ENCODE measurements at regions not wholly inside any gene's neighbourhood (a gene's known extent, or its start where the extent isn't known, plus 50 kb on each side); places are given as distances from the start of the nearest gene placed in this dataset.

DNA sequence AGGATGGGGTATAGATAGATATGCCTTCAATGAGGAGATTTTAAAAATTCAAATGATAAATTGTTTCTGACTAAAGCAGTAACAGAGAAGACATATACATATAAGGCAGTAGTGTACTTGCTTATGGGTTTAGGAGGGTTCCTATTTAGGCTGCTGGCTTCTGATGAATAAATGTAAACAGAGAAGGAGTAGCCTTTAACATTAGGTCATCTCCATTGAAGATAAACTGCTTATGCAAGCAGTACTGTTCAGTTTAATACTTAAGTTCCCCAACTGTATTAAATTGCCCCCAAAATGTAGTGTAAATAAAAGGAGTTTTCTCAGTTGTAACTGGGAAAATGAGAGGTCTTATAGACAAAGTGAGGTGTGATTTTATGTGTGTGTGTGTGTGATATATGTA, 217.7 kb upstream of the TMEFF2 start:
- Histone ChIP-seq H3K79me2 (ENCODE audit: insufficient read depth) (no peaks in the 10 kb centered on the region), H4K20me1 (ENCODE audit: insufficient read depth) (no peaks in the 10 kb centered on the region), H3F3A (replicated peaks; ENCODE audit: insufficient read depth) (no peaks in the 10 kb centered on the region), H3K4me3 (ENCODE audit: low read depth in 2 of 2, low read length in 1 of 2) (no peak overlapping the region), H2AFZ (ENCODE audit: low read depth) (no peak overlapping the region), H3K4me1 (ENCODE audit: control insufficient read depth in 1 of 2, insufficient read depth in 2 of 2, low read depth in 1 of 2, low read length in 1 of 2) (no peaks in the 10 kb centered on the region; a peak in 1 of 4 replicates), H3K4me2 (no peak overlapping the region), H3K36me3 (replicated peaks in 1 of 2; ENCODE audit: control insufficient read depth in 1 of 2, insufficient read depth in 2 of 2, low read length in 1 of 2) (no peaks in the 10 kb centered on the region), H3K9me3 (no peaks in the 10 kb centered on the region), H3K9ac (no peak overlapping the region), H3K9me2 (no peaks in the 10 kb centered on the region), H3K27ac (ENCODE audit: low read depth in 2 of 2, low read length in 1 of 2) (no peak overlapping the region), H3K27me3 (ENCODE audit: insufficient read depth) (no peaks in the 10 kb centered on the region)
- CTCF ChIA-PET = no interaction called here
- TF ChIP-seq RAD21 (IDR thresholded peaks at IDR 0.05; ENCODE audit: low read length) (no peak), SMC3 (IDR thresholded peaks at IDR 0.05; ENCODE audit: low read depth, low read length) (no peak), RFX5 (IDR thresholded peaks at IDR 0.05; ENCODE audit: low read length) (no peak), JUND (IDR thresholded peaks at IDR 0.05) (no peak), POLR2AphosphoS5 (IDR thresholded peaks at IDR 0.05; ENCODE audit: low read depth, low read length) (no peak)
- POLR2A ChIA-PET = no interaction called here
- no peak for DNase-seq

DNA sequence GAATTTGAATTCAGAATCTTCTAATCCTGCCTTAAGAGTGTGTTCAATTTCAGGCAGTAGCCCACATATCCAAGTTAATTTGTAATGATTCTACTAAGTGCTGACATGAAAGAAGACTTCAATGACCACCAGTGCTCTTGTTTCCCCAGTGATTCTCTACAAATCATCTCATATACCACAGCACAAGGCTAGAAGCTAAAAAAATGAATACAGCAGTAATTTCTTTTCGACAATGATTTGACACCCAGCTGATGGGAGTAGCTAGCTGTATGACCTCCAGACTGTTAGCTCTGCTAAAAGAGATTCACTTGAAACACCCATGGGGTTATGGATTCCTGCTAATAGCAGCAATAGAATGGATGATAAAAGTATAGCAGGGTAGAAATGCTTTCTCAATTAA, 217.0 kb upstream of the TMEFF2 start:
- 47% methylated on average over 1 of the region's 1 CpG for WGBS (ENCODE audit: low lambda C conversion rate)
- DNase-seq = no peak
- no peaks in the 10 kb centered on the region for H3K79me2 ChIP-seq (ENCODE audit: insufficient read depth)
- no peaks in the 10 kb centered on the region for H3K27me3 ChIP-seq (ENCODE audit: insufficient read depth)
- POLR2A ChIA-PET = no interaction called here
- H3F3A ChIP-seq (replicated peaks; ENCODE audit: insufficient read depth) = no peaks in the 10 kb centered on the region
- H4K20me1 ChIP-seq (ENCODE audit: insufficient read depth) = no peaks in the 10 kb centered on the region
- no peaks in the 10 kb centered on the region for H3K36me3 ChIP-seq (replicated peaks in 1 of 2; ENCODE audit: control insufficient read depth in 1 of 2, insufficient read depth in 2 of 2, low read length in 1 of 2)
- CTCF ChIA-PET = no interaction called here
- H3K9me2 ChIP-seq = no peaks in the 10 kb centered on the region
- no peak overlapping the region for H3K4me2 ChIP-seq
- no peak overlapping the region for H2AFZ ChIP-seq (ENCODE audit: low read depth)
- H3K4me1 ChIP-seq (ENCODE audit: control insufficient read depth in 1 of 2, insufficient read depth in 2 of 2, low read depth in 1 of 2, low read length in 1 of 2) = no peaks in the 10 kb centered on the region; a peak in 2 of 4 replicates
- no peak overlapping the region for H3K9ac ChIP-seq
- H3K4me3 ChIP-seq (ENCODE audit: low read depth in 2 of 2, low read length in 1 of 2) = no peak overlapping the region
- H3K9me3 ChIP-seq = no peaks in the 10 kb centered on the region
- TF ChIP-seq SMC3 (IDR thresholded peaks at IDR 0.05; ENCODE audit: low read depth, low read length) (no peak), RCOR1 (IDR thresholded peaks at IDR 0.05; ENCODE audit: low read length) (no peak)
- no peak overlapping the region for H3K27ac ChIP-seq (ENCODE audit: low read depth in 2 of 2, low read length in 1 of 2)

GRCh38 chr2:192410319-192410718, 215.6 kb upstream of the TMEFF2 start:
- DNase-seq = no peak
- no peak overlapping the region for H3K9ac ChIP-seq
- H3K4me3 ChIP-seq (ENCODE audit: low read depth in 2 of 2, low read length in 1 of 2) = no peak overlapping the region
- no peaks in the 10 kb centered on the region for H3K79me2 ChIP-seq (ENCODE audit: insufficient read depth)
- H4K20me1 ChIP-seq (ENCODE audit: insufficient read depth) = no peaks in the 10 kb centered on the region
- no peaks in the 10 kb centered on the region for H3K9me2 ChIP-seq
- no peak overlapping the region for H3K27ac ChIP-seq (ENCODE audit: low read depth in 2 of 2, low read length in 1 of 2)
- no peaks in the 10 kb centered on the region for H3K9me3 ChIP-seq
- no peak overlapping the region for H2AFZ ChIP-seq (ENCODE audit: low read depth)
- ChIA-PET CTCF (no interaction called here), POLR2A (no interaction called here)
- no peaks in the 10 kb centered on the region for H3F3A ChIP-seq (replicated peaks; ENCODE audit: insufficient read depth)
- H3K36me3 ChIP-seq (replicated peaks in 1 of 2; ENCODE audit: control insufficient read depth in 1 of 2, insufficient read depth in 2 of 2, low read length in 1 of 2) = no peaks in the 10 kb centered on the region
- no peak for TF ChIP-seq USF2 (IDR thresholded peaks at IDR 0.05; ENCODE audit: borderline replicate concordance, low read depth, low read length)
- TF ChIP-seq SMC3 (IDR thresholded peaks at IDR 0.05; ENCODE audit: low read depth, low read length) = no peak
- TF ChIP-seq TAF1 (IDR thresholded peaks at IDR 0.05; ENCODE audit: borderline replicate concordance, low read depth, low read length) = no peak
- TF ChIP-seq FOXJ3 (CRISPR knock-in tag; IDR thresholded peaks at IDR 0.05) = no peak
- no peak overlapping the region for H3K4me2 ChIP-seq
- H3K27me3 ChIP-seq (ENCODE audit: insufficient read depth) = no peaks in the 10 kb centered on the region
- no peaks in the 10 kb centered on the region; a peak in 2 of 4 replicates for H3K4me1 ChIP-seq (ENCODE audit: control insufficient read depth in 1 of 2, insufficient read depth in 2 of 2, low read depth in 1 of 2, low read length in 1 of 2)
